CD4-positive, alpha-beta T cell treated with Interleukin-4 for 4 hours (primary cell): ENCODE measurements at regions not wholly inside any gene's neighbourhood (a gene's known extent, or its start where the extent isn't known, plus 50 kb on each side); places are given as distances from the start of the nearest gene placed in this dataset.

Experiments
- DNase-seq: peaks from one replicate; pipeline ENCODE4 v3.0.0-alpha.2; 2020

- DNase-seq, result no peak
Observed at GRCh38 chr20:24256307-24256706, 213.1 kb upstream of the SYNDIG1 start.

GRCh38 chr20:24254480-24254879, 214.9 kb upstream of the SYNDIG1 start:
- DNase-seq, result no peak

- DNase-seq, result no peak
Observed at GRCh38 chr20:24253321-24253720, 216.1 kb upstream of the SYNDIG1 start.

GRCh38 chr20:24245094-24245493, 224.3 kb upstream of the SYNDIG1 start:
- DNase-seq, result no peak

GRCh38 chr20:24242763-24243162, 226.7 kb upstream of the SYNDIG1 start:
- no peak for DNase-seq

- DNase-seq, result no peak
Observed at GRCh38 chr20:24241466-24241865, 228.0 kb upstream of the SYNDIG1 start.

GRCh38 chr20:24236963-24237362, 232.5 kb upstream of the SYNDIG1 start:
- DNase-seq, result no peak

- DNase-seq, result no peak
Observed at GRCh38 chr20:24236201-24236600, 233.2 kb upstream of the SYNDIG1 start.

- no peak for DNase-seq
Observed at GRCh38 chr20:24235296-24236175, 233.9 kb upstream of the SYNDIG1 start.

GRCh38 chr20:24227600-24227999, 239.0 kb upstream of the GGTLC1 start:
- no peak for DNase-seq

GRCh38 chr20:24212494-24212893, 223.9 kb upstream of the GGTLC1 start:
- DNase-seq, result no peak

GRCh38 chr20:24211972-24212371, 223.4 kb upstream of the GGTLC1 start:
- no peak for DNase-seq

GRCh38 chr20:24210356-24210755, 221.8 kb upstream of the GGTLC1 start:
- DNase-seq, result no peak

- DNase-seq, result no peak
Observed at GRCh38 chr20:24208652-24209051, 220.1 kb upstream of the GGTLC1 start.

GRCh38 chr20:24207803-24208300, 219.3 kb upstream of the GGTLC1 start:
- no peak for DNase-seq

- no peak for DNase-seq
Observed at GRCh38 chr20:24206995-24207394, 218.4 kb upstream of the GGTLC1 start.

- no peak for DNase-seq
Observed at GRCh38 chr20:24203526-24204183, 215.1 kb upstream of the GGTLC1 start.

- no peak for DNase-seq
Observed at GRCh38 chr20:24199501-24199900, 210.9 kb upstream of the GGTLC1 start.

GRCh38 chr20:24194143-24194542, 205.6 kb upstream of the GGTLC1 start:
- no peak for DNase-seq

- no peak for DNase-seq
Observed at GRCh38 chr20:24190905-24191304, 202.3 kb upstream of the GGTLC1 start.

GRCh38 chr20:24185791-24186190, 197.2 kb upstream of the GGTLC1 start:
- no peak for DNase-seq

- DNase-seq, result no peak
Observed at GRCh38 chr20:24181151-24181550, 192.6 kb upstream of the GGTLC1 start.

GRCh38 chr20:24169256-24169655, 180.7 kb upstream of the GGTLC1 start:
- no peak for DNase-seq

- DNase-seq, result no peak
Observed at GRCh38 chr20:24166412-24166811, 177.8 kb upstream of the GGTLC1 start.

GRCh38 chr20:24166123-24166381, 177.5 kb upstream of the GGTLC1 start:
- DNase-seq, result no peak
